Stimulated activated CD4-positive, alpha-beta T cell treated with anti-CD3 and anti-CD28 coated beads, Interleukin-12 subunit alpha, Interleukin-12 subunit beta, amount 100 ng/mL, for 48 hours (primary cell): ENCODE measurements at regions not wholly inside any gene's neighbourhood (a gene's known extent, or its start where the extent isn't known, plus 50 kb on each side); places are given as distances from the start of the nearest gene placed in this dataset.

ENCODE experiments used
- DNase-seq, 3 donors: peaks; one replicate each; pipeline ENCODE4 v3.0.0-alpha.2; 2020; ENCODE audit warnings: low read depth in 2 of 3, low spot score in 1 of 3

- DNase-seq, result no peak
These were observed 334.3 kb upstream of the TRPC7 start for GRCh38 chr5:136699651-136700050.

GRCh38 chr5:136698970-136699369 lies 333.6 kb upstream of the TRPC7 start:
- DNase-seq, result no peak

- DNase-seq, result no peak
These were observed 328.9 kb upstream of the TRPC7 start for GRCh38 chr5:136694258-136694657.

- DNase-seq, result no peak
These were observed 324.2 kb upstream of the TRPC7 start for GRCh38 chr5:136689552-136689951.

GRCh38 chr5:136686192-136686872 lies 321.0 kb upstream of the TRPC7 start:
- no peak for DNase-seq

- no peak for DNase-seq
These were observed 317.6 kb upstream of the TRPC7 start for GRCh38 chr5:136682986-136683385.

GRCh38 chr5:136679233-136679632 lies 313.9 kb upstream of the TRPC7 start:
- no peak for DNase-seq

- no peak for DNase-seq
These were observed 311.9 kb upstream of the TRPC7 start for GRCh38 chr5:136677217-136677616.

GRCh38 chr5:136676685-136677084 lies 311.3 kb upstream of the TRPC7 start:
- DNase-seq, result no peak

- no peak for DNase-seq
These were observed 310.4 kb upstream of the TRPC7 start for GRCh38 chr5:136675769-136676168.

GRCh38 chr5:136674178-136674577 lies 308.8 kb upstream of the TRPC7 start:
- DNase-seq, result no peak

- DNase-seq, result no peak
These were observed 302.4 kb upstream of the TRPC7 start for GRCh38 chr5:136667789-136668188.

GRCh38 chr5:136666970-136667620 lies 301.8 kb upstream of the TRPC7 start:
- no peak for DNase-seq

GRCh38 chr5:136665331-136665730 lies 300.0 kb upstream of the TRPC7 start:
- no peak for DNase-seq

- DNase-seq, result no peak
These were observed 295.7 kb upstream of the TRPC7 start for GRCh38 chr5:136661026-136661425.

GRCh38 chr5:136656811-136657210 lies 291.5 kb upstream of the TRPC7 start:
- no peak for DNase-seq

- DNase-seq, result no peak
These were observed 290.1 kb upstream of the TRPC7 start for GRCh38 chr5:136655468-136655867.

GRCh38 chr5:136646915-136647314 lies 281.6 kb upstream of the TRPC7 start:
- no peak for DNase-seq

GRCh38 chr5:136642976-136643375 lies 277.6 kb upstream of the TRPC7 start:
- DNase-seq, result no peak

GRCh38 chr5:136639616-136640015 lies 274.3 kb upstream of the TRPC7 start:
- DNase-seq, result no peak

GRCh38 chr5:136638084-136638483 lies 272.7 kb upstream of the TRPC7 start:
- DNase-seq, result no peak

GRCh38 chr5:136636001-136636400 lies 270.7 kb upstream of the TRPC7 start:
- no peak for DNase-seq

GRCh38 chr5:136631186-136631585 lies 265.8 kb upstream of the TRPC7 start:
- DNase-seq, result no peak
